Peyer's patch (tissue), 4 donors: ENCODE measurements at regions not wholly inside any gene's neighbourhood (a gene's known extent, or its start where the extent isn't known, plus 50 kb on each side); places are given as distances from the start of the nearest gene placed in this dataset.

Source experiments
- DNase-seq, 3 donors: peaks; one replicate each; pipeline ENCODE4 v3.0.0-alpha.2; 2017 to 2019
- H3K27ac ChIP-seq, 4 donors: fragments of 200-600 bp; sonication (generic); one replicate each; pipeline ENCODE4 v1.5.1; 2016 to 2019
- H3K27me3 ChIP-seq, 2 donors: fragments of 200-600 bp; sonication (generic); one replicate each; pipeline ENCODE4 v1.5.1; 2019
- H3K36me3 ChIP-seq, 3 donors: fragments of 200-600 bp; sonication (generic); one replicate each; pipeline ENCODE4 v1.5.1; 2016 to 2019
- H3K4me1 ChIP-seq, 4 donors: fragments of 200-600 bp; sonication (generic); one replicate each; pipeline ENCODE4 v1.5.1; 2016 to 2019
- H3K4me3 ChIP-seq, 4 donors: fragments of 200-600 bp; sonication (generic); 1 replicate in 3 of 4; 2 replicates in 1 of 4; pipeline ENCODE4 v1.5.1; 2016 to 2019; ENCODE audit warnings: mild to moderate bottlenecking in 1 of 4
- H3K9me3 ChIP-seq, 4 donors: fragments of 200-600 bp; sonication (generic); one replicate each; pipeline ENCODE4 v1.5.1; 2016 to 2019; ENCODE audit warnings: mild to moderate bottlenecking in 1 of 4
- POLR2A ChIP-seq, 2 donors: fragments of 450-650 bp; IDR thresholded peaks; one replicate each; pipeline ENCODE4 v1.5.1; 2017; ENCODE audit warnings: antibody characterized with exemption in 2 of 2, mild to moderate bottlenecking in 2 of 2, moderate library complexity in 2 of 2
- TF ChIP-seq, protein P1 (sequence below), 6 experiments: fragments of 450-650 bp in 4 of 6; fragments of 200-600 bp in 2 of 6; sonication (generic) in 1 of 6; IDR thresholded peaks; one replicate each; pipeline ENCODE4 v1.5.1; 2017 to 2019; ENCODE audit warnings: antibody characterized with exemption in 6 of 6, mild to moderate bottlenecking in 3 of 6, moderate library complexity in 1 of 6

DNA sequence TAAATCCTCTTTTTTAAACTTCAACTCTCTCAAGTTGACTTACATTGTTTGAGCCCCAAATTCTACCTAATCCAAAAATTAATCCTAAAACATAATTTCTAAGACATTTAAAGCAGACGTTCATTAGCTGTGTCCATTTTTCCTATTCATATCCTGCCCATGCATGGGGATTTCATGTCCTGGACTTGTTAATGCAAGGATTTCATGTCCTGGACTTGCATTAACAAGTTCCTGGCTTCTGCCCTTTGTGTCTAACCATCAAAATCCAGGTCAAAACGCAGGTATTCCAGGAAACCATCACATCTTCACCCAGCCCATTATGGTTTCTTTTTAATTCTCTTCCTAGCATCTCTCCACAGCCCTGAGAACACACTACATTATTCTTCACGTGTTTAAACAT lies 454.9 kb downstream of the KLF5 start:
- H3K4me3 ChIP-seq = no peak overlapping the region
- no peak overlapping the region for H3K27ac ChIP-seq
- no peak for DNase-seq
- H3K9me3 ChIP-seq = no peaks in the 10 kb centered on the region
- no peak for TF ChIP-seq POLR2A (IDR thresholded peaks at IDR 0.05)
- TF ChIP-seq, protein P1, sequence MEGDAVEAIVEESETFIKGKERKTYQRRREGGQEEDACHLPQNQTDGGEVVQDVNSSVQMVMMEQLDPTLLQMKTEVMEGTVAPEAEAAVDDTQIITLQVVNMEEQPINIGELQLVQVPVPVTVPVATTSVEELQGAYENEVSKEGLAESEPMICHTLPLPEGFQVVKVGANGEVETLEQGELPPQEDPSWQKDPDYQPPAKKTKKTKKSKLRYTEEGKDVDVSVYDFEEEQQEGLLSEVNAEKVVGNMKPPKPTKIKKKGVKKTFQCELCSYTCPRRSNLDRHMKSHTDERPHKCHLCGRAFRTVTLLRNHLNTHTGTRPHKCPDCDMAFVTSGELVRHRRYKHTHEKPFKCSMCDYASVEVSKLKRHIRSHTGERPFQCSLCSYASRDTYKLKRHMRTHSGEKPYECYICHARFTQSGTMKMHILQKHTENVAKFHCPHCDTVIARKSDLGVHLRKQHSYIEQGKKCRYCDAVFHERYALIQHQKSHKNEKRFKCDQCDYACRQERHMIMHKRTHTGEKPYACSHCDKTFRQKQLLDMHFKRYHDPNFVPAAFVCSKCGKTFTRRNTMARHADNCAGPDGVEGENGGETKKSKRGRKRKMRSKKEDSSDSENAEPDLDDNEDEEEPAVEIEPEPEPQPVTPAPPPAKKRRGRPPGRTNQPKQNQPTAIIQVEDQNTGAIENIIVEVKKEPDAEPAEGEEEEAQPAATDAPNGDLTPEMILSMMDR (IDR thresholded peaks at IDR 0.05) = no peak
- H3K27me3 ChIP-seq = no peaks in the 10 kb centered on the region
- no peaks in the 10 kb centered on the region for H3K36me3 ChIP-seq
- H3K4me1 ChIP-seq = no peaks in the 10 kb centered on the region

DNA sequence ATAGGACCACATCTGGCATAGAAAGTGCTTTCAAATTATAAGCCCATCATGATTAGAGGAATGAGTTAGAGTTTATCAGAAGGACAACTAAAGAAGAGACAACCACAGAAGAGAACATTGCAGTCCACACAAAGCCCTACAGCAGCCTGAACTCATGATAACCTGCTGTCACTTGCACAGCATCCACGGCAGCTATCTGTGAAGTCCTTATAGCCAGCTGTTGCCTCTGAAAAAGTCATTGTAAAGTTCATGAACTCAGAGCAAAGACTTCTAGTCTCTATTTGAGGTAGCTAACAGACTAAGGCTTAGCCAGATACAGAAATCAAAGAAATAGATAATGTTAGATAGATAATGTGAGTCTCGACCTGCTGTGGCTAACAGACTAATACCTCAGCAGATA lies 450.0 kb downstream of the KLF5 start:
- no peaks in the 10 kb centered on the region for H3K27me3 ChIP-seq
- H3K4me3 ChIP-seq = no peak overlapping the region
- H3K9me3 ChIP-seq = no peaks in the 10 kb centered on the region
- H3K36me3 ChIP-seq = no peaks in the 10 kb centered on the region
- TF ChIP-seq POLR2A (IDR thresholded peaks at IDR 0.05) = no peak
- TF ChIP-seq, protein P1 (IDR thresholded peaks at IDR 0.05) = no peak
- H3K4me1 ChIP-seq = no peaks in the 10 kb centered on the region
- no peak for DNase-seq
- H3K27ac ChIP-seq = no peak overlapping the region

DNA sequence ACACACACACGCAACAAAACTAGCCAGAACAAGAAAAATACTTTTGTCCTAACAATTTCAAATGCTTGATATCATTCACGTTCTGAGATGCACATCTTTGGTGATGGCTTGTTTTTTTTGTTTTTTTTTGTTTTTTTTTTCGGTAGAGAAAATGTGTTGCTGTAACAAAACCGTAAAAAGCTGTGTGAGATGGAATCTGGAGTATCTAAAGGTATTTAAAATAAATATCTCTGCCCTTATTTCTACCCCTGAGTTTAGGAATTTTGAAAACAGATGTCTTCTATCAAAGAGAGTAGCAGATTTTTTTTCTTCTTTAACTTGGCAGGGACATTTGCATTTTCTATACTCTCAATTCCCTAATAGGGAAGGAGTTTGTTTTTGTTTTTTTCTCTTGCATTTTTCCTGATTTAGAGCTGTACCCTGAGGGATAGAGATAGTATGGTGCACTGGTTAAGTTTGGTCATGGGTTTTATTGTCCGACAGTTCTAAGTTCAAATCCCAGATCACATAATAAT lies 446.6 kb downstream of the KLF5 start:
- no peak for DNase-seq
- H3K36me3 ChIP-seq = no peaks in the 10 kb centered on the region
- no peaks in the 10 kb centered on the region for H3K27me3 ChIP-seq
- H3K4me1 ChIP-seq = no peaks in the 10 kb centered on the region
- TF ChIP-seq, protein P1 (IDR thresholded peaks at IDR 0.05) = no peak
- H3K9me3 ChIP-seq = no peaks in the 10 kb centered on the region
- H3K4me3 ChIP-seq = no peak overlapping the region
- H3K27ac ChIP-seq = no peak overlapping the region

DNA sequence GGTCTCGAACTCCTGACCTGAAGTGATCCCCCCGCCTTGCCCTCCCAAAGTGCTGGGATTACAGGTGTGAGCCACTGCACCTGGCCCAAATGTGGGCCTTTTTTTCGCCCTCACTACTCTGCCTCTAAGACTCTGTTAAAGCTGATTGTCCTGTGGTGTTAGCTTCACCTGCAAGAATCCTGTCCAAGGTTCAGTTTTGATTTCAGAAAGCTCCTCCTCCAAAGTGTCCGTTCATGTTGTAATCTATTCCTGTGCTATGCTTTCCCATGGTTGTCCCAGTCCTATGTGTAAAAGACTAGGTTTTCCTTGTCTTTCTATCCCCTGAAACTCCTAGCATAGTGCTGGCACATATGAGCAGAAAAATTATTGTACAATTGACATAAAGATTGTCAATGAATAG lies 440.9 kb downstream of the KLF5 start:
- Histone ChIP-seq H3K27ac (peak overlapping the region in 1 of 4 donors; percentile 50), H3K9me3 (no peaks in the 10 kb centered on the region), H3K36me3 (no peaks in the 10 kb centered on the region), H3K27me3 (no peaks in the 10 kb centered on the region), H3K4me3 (no peak overlapping the region), H3K4me1 (no peaks in the 10 kb centered on the region)
- TF ChIP-seq, protein P1 (IDR thresholded peaks at IDR 0.05) = no peak
- TF ChIP-seq POLR2A (IDR thresholded peaks at IDR 0.05) = no peak
- no peak for DNase-seq

DNA sequence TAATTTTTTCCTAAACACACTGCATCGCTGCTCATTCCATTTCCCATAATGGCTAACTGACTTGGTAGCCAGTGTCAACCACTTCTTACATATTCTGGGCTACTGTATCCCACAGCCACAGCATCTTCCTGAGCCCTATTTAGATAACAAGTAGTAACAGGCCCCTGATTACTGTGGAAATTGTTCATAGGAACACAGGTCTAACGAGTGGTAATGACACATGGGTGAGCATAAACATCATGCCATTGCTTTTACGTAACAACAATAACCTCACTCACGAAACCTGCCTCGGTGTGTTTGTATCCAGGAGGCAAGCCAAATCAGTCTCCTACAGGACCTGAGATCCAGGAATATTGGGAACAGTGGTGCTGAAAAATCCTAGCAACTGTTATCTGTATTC lies 438.6 kb downstream of the KLF5 start:
- H3K9me3 ChIP-seq = no peaks in the 10 kb centered on the region
- H3K4me3 ChIP-seq = no peak overlapping the region
- no peaks in the 10 kb centered on the region for H3K36me3 ChIP-seq
- no peak for TF ChIP-seq POLR2A (IDR thresholded peaks at IDR 0.05)
- TF ChIP-seq, protein P1 (IDR thresholded peaks at IDR 0.05) = no peak
- no peaks in the 10 kb centered on the region for H3K4me1 ChIP-seq
- no peak overlapping the region for H3K27ac ChIP-seq
- DNase-seq = no peak
- H3K27me3 ChIP-seq = no peaks in the 10 kb centered on the region

DNA sequence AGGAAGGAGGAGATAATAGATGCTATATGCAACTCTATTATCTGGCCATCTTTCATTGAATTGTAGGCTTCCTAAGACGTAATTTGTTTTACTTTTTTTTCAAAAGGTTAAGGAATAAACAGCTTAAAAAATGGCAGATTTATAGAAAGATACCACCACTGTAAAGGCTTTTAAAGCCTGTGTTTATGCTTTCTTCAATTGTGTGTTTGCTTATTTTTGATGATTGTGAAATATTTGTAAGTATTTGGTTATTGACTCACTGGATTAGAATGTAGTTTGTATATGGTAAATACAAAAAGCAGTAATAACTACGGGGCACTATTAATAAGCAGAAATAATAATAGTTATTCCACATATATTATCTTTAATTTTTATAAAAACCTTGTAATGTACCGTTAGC lies 437.9 kb downstream of the KLF5 start:
- H3K9me3 ChIP-seq = no peaks in the 10 kb centered on the region
- no peak for DNase-seq
- H3K27me3 ChIP-seq = no peaks in the 10 kb centered on the region
- TF ChIP-seq POLR2A (IDR thresholded peaks at IDR 0.05) = no peak
- TF ChIP-seq, protein P1 (IDR thresholded peaks at IDR 0.05) = no peak
- no peak overlapping the region for H3K27ac ChIP-seq
- no peaks in the 10 kb centered on the region for H3K4me1 ChIP-seq
- H3K36me3 ChIP-seq = no peaks in the 10 kb centered on the region
- H3K4me3 ChIP-seq = no peak overlapping the region
